Activated CD4-positive, alpha-beta T cell treated with anti-CD3 and anti-CD28 coated beads, Interleukin-2, amount 50 U/mL, for 48 hours (primary cell): ENCODE measurements at regions not wholly inside any gene's neighbourhood (a gene's known extent, or its start where the extent isn't known, plus 50 kb on each side); places are given as distances from the start of the nearest gene placed in this dataset.
"Not testable (repeated sequence)": the region's sequence is repeated elsewhere in the genome, so short reads cannot be mapped to it uniquely, and the experiment has no call there.

Experiments used
- DNase-seq, 2 experiments: peaks; one replicate each; pipeline ENCODE4 v3.0.0-alpha.2; 2020

DNA sequence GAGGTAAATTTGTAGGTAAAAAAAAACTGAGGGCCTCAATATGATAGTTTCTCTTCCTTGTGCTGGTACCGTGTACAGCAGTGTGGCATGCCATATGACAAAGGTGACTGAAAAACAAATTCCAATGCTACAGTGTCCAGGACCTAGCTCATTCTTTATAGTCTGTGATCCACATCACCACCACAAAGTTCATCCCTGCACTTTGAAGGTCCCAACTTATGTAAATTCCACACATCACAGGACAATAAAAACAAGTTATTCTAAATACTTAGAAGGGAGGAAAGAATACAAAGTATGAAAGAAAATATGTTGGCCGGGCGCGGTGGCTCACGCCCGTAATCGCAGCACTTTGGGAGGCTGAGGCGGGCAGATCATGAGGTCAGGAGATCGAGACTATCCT, 314.6 kb upstream of the SGCG start:
- DNase-seq, result no peak

DNA sequence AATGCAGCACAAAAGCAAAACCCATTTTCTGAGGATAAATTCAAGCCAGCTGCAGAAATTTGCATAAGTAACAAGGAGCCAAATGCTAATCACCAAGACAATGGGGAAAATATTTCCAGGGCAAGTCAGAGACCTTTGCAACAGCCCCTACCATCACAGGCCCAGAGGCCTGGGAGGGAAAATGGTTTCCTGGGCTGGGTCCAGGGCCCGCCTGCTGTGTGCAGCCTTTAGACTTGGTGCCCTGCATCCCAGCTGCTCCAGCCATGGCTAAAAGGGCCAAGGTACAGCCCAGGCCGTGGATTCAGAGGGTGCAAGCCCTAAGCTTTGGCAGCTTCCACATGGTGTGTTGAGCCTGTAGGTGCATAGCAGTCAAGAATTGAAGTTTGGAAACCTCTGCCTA, 309.5 kb upstream of the SGCG start:
- DNase-seq, result no peak

DNA sequence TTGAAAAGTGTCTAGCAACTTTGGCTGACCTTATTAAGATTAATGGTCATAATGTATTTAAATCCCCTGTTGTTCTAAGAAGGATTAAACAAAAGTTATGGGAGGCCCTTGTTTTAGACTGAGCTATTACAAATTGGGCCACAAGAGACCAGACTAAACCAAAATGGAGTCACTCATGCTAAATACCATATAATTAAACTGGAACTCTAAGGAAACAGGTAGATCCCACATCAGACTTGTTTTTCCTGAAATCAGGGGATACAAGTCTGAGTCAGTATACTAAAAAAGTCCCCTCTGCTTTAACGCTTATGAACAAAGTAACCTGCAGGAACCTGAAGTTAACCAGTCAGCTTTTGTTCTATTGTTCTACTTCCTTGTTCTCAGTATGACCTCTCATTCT, 305.9 kb upstream of the SGCG start:
- DNase-seq, result no peak

DNA sequence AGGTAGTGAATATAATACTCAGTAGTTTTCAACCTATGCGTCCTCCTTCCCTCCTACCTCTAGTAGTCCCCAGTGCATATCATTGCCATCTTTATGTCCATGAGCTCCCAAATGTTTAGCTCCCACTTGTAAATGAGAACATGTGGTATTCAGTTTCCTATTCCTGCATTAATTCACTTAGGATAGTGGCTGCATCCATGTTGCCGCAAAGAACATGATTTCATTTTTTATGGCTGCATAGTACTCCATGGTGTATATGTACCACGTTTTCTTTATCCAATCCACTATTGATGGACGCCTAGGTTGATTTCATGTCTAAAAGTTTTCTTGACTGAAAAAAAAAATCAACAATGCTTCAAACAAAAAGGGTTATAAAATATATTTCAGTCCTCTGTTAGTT, 303.4 kb upstream of the SGCG start:
- DNase-seq, result no peak

DNA sequence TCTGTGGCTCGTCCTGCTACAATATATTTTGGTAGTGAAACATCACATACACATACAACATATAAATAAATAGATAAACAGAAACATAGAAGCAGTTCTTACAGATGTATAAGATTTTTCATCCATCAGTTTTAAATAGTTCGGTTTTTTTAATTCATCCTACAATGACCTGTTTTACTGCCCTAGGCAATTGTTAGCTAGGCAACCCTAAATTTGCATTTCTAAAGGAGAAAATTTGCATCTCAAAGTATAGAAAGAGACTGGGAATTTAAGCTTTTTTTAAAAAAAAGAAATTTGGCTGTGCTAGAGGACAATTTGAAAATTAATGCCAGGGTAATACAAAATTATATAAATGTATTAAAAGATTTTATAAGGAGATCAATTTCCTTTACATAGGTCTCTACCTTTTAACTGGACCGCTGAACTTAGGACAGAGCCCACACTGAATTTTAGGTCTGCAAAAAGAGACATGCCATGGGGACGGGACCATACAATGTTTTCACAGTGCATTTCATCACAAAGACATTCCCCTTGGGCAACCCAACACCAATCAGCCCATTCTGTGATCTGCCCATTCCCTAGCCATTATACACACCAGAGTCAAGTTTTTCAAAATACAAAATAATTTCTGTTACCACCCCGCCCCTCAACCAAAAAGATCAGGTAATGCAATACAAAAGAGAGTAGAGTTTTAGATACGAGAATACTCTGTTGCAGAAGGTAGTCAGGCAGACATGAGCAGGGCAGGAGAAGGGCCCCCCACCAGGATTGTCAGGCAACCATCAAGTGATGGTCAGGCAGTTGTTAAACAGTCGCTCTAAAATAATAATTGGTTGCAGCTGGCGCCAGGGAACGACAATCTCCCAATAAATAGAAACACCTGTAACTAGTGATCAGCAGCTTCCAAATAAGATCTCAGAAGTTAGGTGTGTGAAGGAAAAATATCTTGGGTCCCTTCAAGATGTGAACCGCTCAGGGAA, 299.7 kb upstream of the SGCG start:
- no peak for DNase-seq

DNA sequence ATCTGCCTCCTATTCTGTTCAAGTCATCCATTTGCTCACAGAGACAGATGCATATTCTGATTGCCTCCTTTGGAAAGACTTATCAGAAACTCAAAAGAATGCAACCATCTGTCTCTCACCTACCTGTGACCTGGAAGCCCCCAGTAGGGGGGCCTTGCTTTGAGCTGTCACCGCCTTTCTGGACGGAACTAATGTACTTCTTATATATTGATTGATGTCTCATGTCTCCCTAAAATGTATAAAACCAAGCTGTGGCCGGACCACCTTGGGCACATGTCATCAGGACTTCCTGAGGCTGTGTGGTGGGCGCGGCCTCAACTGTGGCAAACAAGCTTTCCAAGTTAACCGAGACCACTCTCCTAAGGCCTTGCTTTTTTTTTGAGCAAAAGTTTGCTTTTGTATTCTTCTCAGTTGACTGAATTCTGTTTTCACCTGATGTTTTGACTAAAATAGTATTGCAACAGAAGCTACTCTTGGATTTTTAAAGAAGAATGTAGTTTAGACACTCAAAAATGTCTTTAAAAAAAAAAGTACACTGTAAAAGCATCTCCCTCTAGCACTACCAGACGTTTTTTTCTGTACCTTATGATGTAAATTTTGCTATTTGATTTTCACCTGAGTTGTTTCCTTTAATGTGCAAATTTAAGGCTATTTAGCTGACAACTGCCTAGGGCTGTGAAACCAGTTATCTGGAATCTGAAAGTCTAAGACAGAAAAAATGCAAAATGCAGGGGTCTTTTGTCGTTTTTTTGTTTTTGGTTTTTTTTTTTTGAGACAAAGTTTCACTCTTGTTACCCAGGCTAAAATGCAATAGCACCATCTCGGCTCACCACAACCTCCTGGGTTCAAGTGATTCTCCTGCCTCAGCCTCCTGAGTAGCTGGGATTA, 298.8 kb upstream of the SGCG start:
- DNase-seq, result not testable (repeated sequence)

DNA sequence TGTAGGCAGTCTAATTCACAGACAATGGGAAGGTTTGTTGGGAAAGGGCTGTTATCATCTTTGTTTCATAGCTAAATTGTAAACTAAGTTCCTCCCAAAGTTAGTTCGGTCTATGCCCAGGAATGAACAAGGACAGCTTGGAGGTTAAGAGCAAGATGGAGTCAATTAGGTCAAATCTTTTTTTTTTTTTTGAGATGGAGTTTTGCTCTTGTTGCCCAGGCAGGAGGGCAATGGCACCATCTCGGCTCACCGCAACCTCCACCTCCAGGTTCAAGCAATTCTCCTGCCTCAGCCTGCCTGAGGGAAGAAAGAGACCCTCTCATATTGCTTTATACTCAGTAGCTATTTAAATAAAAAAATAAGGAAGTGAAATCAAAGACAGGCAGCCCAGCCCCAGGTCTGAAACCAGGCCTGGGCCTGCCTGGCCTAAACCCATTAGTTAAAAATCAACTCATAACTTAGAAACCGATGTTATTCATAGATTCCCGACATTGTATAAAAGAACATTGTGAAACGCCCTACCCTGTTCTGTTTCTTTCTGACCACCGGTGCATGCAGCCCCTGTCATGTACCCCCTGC, 297.4 kb upstream of the SGCG start:
- DNase-seq, result no peak

DNA sequence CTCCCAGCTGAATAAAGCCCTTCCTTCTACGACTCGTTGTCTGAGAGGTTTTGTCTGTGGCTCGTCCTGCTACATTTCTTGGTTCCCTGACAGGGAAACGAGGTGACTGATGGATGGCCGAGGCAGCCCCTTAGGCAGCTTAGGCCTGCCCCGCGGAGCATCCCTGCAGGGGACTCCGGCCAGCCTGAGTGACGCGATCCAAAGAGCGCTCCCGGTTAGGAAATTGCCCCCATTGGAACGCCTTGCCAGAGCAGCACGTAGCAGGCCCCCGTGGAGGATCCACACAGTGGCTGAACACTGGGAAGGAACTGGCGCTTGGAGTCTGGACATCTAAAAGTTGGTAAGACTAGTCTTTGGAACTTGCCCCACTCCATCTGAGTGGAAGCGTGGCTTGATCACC, 296.8 kb upstream of the SGCG start:
- DNase-seq, result no peak

DNA sequence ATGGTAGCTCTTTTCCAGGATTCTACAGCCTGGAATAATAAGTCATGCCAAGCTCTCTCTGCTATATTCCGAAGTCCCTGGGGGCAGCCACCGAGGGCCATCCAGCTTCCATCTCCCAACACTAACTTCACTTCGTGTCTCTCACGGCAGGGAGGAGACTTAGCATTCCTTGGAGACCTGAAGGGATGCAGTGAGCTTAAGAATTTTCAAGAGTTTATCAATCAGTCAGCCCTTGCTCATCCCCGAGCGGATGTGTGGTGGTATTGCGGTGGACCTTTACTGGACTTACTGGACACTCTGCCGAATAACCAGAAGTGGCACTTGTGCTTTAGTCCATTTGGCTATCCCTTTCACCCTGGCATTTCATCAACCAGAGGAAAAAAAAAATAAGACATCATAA, 294.7 kb upstream of the SGCG start:
- not testable (repeated sequence) for DNase-seq

DNA sequence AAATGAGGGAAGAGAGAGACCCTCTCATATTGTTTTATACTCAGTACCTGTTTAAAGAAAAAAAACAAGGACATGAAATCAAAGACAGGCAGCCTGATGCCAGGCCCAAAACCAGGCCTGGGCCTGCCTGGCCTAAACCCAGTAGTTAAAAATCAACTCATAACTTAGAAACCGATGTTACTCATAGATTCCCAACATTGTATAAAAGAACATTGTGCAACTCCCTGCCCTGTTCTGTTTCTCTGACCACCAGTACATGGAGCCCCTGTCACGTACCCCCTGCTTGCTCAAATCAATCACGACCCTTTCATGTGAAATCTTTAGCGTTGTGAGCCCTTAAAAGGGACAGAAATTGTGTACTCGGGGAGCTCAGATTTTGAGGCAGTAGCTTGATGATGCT, 291.4 kb upstream of the SGCG start:
- not testable (repeated sequence) for DNase-seq

DNA sequence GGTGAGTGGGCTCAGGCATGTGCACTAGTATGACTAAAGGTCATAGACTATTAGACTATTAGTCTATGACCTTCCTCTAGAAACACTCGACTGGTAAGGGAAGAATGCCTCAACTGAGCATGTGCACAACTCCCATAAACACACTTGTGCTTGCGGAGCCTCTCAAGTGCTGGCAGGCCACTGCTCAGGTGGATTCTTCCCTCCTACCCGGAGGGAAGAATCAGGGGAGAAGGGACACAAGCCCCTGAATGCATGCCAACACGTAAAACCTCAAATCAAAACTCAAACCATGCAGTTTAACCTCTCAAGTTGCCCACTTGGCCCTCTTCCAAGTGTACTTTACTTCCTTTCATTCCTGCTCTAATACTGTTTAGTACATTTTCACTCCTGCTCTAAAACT, 287.6 kb upstream of the SGCG start:
- DNase-seq, result no peak

DNA sequence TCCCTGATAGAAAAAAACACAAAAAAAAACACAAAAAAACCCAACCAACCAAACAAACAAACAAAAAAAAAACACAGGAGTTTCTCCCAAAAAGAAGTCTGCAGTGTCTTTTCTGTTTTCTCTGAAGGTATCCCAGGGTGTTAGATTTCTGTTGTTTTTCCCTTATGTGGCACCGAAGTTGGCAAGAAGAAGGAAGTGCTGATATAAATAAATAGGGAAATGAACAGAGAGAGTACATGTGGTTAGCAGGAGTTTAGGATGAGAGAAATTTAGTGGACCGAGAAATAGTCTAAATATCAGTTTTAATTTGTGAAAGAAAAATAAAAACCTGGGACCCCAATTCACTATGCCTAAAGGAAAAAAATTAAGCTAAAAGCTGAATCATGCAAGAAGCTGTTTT, 287.0 kb upstream of the SGCG start:
- no peak for DNase-seq

DNA sequence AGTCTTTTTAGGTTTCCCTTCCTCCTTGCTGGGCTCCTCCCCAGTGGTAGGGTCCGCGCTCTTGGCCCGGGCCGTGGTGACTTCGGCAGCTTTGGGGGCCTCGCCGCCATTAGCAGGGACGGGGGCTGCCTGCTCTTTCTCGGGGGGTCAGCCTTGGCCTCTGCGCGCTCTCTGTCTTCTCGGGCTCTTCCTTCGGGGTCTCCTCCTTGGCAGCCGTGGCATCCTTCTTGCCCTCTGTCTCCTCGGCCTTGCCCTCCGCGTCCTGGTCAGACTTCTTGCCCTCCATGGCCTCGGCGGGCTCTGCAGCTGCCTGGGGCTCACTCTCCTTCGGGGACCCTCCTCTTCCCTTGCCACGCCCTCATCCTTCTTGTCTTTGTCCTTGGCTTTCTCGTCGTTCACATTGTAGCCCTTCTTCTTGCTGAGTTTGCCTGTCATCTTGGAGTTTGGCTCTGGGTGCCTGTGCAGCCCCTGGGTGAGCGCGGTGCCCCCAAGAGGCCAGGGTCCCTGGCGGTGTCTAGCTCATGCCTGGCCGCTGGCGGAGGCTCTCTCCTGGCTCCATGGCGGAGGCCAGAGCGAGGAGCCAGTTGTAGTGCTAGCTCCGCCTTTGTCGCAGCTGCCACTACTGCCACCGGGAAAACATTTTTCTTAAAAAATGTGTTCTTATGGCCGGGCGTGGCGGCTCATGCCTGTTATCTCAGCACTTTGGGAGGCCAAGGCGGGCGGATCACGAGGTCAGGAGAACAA, 283.0 kb upstream of the SGCG start:
- no peak for DNase-seq

DNA sequence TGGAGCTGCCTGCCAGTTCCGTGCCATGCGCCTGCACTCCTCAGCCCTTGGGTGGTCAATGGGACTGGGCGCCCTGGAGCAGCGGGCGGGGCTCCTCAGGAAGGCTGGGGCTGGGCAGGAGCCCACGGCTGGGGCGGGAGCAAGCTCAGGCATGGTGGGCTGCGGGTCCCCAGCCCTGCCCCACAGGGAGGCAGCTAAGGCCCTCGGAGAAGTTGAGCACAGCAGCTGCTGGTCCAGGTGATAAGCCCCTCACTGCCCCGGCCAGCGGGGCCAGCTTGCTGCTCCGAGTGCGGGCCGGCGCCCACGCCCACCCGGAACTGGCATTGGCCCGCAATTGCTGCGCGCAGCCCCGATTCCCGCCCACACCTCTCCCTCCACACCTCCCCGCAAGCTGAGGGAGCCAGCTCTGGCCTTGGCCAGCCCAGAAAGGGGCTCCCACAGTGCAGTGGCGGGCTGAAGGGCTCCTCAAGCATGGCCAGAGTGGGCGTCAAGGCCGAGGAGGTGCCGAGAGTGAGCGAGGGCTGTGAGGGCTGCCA, 280.3 kb upstream of the SGCG start:
- DNase-seq, result not testable (repeated sequence)

DNA sequence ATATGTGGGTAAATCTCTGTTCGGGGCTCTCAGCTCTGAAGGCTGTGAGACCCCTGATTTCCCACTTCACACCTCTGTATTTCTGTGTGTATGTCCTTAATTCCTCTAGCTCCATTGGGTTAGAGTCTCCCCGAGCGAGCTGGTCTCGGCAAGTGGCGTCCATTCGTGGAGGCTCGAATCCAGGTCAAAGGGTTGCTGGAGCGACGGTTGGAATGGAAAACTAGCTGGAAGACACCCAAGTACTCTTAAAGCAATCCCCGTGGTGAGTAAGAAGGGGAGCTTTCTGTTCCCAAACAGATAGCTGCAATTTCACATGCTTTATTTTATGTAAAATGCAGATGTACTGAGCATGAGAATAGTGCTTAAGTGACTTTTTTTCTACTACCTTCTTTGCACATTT, 277.5 kb upstream of the SGCG start:
- DNase-seq, result no peak

DNA sequence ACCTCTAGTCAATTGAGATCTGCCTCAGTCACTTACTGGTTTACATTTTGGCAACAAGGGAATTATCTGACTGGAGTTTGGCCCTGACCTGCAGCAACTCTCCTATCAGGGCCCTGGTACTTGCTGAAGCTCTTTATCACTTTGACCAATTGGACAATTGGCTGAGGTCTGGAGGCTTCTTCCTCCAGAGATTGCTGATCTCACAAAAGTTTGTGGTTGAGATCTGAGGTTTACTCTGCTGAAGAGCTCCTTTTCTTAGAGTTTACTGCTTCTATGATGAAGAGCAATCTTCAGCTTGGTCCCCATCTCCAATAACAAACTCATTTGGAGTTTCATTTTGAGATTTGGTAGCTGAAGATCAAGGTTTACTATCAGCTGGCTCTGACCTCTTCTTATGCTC, 276.9 kb upstream of the SGCG start:
- DNase-seq, result no peak

DNA sequence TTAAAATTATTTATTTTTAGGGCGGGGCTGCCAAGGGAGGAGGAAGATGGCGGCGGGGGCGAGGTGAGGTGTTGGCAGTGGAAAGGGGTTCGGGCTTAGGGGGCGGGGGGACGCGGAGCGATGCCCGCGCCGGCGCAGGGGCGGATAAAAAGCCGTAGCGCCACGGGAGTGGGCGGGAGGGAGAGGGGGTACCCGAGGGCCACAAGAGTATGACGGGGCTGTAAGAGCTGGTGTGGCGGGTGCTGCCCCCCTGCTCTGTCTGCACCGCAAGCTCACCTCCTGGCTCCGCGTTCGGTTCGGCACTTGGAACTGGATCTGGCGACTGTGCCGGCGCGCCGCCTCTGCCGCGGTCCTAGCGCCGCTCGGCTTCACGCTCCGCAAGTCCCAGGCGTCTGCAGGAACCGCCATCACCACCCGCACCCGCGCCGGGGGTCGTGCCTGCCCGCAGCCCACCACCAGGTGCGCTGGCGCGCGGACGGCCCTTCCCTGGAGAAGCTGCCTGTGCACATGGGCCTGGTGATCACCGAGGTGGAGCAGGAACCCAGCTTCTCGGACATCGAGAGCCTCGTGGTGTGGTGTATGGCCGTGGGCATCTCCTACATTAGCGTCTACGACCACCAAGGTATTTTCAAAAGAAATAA, 265.2 kb upstream of the SGCG start:
- DNase-seq, result no peak

DNA sequence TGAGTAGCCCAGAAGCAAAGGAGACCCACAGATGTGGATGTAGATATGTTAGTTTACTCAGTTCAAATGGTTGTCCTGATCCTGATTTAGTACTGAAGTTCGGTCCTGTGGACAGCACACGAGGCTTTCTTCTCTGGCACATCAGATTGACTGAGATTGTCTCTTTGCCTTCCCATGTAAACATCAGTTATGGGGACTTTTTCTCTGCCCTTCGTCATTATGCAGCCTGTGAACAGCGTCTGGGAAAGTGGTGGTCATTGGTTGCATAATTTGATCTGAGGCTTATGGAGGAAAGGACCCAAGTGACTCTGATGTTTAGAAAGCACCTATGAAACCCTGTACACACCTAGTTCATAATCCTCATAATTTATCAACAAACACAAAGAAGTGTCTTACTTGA, 264.5 kb upstream of the SGCG start:
- DNase-seq, result not testable (repeated sequence)

DNA sequence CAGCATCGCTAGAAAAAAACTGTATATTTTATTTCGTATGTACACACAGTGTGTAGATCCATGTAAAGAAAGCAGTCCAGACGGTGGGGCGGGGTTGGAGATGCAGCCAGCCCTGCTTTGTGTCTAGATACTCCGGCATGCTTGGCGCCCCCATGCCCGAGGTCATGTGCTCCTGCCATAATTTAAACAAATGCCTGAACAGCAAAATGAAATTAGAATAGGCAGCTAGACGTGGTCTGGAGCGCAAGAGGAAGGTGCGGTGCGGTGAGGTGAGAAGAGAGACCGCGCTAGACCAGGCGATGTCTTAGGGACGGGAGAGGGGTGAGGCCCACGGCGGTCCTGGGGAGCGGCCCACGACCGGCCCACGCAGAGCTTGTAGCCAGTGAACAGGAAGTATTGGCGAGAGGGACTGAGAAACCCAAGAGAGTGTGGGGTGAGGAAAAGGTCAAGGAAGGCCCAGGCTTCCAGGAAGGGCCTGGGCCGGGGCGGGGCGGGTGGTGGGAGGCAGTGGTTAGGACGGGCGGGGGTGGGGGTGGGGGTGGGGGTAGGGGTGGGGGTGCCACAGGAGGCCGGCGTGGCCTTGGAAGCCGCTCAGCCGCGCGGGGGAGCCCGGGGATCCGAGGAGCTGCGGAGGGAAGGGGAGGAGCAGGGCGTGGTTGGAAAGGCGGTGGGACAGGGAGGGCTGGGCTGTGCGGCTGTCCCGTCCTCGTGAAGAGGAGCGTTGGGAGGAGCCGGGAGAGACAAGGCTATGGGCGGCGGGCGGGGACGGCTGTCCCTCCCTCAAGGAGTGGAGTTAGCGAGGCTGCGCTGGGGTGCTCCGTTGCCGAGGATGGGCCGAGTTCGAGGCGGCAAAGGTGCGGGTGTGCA, 254.7 kb upstream of the SGCG start:
- no peak for DNase-seq

DNA sequence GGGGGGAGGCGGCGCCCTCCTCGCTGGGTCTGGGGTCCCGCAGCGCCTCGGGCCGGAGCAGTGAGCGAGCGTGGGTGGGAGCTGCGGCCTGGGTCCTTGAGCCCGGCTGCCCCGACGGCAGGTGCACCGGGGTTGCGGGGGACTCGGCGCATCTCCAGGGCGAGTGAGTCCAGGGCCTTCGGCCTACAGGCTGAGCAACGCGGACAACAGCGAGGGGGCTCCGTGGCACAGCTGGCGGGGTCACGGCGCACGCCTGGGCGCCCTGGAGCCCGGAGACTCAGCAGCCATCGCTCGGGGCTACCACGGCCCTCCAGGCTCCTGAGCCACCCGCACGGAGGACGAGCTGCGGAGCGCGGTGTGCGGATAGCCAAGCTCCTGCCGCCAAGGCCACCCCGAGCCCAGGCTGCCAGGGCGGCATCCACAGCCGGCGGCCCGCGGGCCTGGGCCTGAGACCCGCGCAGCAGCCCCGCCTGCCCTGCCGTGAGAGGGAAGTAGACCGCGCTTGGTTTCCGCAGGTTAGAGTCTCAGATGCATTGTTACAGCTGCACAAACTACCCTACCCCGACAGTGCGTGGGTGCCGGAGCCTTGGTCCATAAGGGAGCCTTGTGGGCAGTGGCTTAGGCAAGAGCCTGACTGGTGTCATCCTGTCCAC, 253.9 kb upstream of the SGCG start:
- no peak for DNase-seq
